HepG2 (cell line): ENCODE measurements at regions not wholly inside any gene's neighbourhood (a gene's known extent, or its start where the extent isn't known, plus 50 kb on each side); places are given as distances from the start of the nearest gene placed in this dataset.
A peak's percentile ranks its signal among the peaks of the same experiment; 100 is the strongest.

Experiments
- ATAC-seq: fragments of 200-7000 bp; cut with Tn5 transposase; 3 replicates; pipeline ENCODE4 v1.9.1; 2020; ENCODE audit warnings: mild to moderate bottlenecking, moderate library complexity
- BruUV-seq: library from RNA; stranded (reverse); fragments of 400-500 nt; replicated peaks from 2 replicates; lab custom pipeline; 2021; lab: Mats Ljungman, UMichigan
- CTCF ChIA-PET: fragments of 300-600 bp; formaldehyde crosslinking; extraction: SDS; loops from one replicate; lab custom pipeline; 2021; ENCODE audit warnings: low total read pairs, inconsistent platforms, low intra/inter-chr PET ratio; lab: Yijun Ruan, JAX
- POLR2A ChIA-PET: fragments of 350-600 bp; sonication (Branson Sonifier 250); formaldehyde crosslinking; loops from one replicate; lab custom pipeline; 2020; ENCODE audit warnings: antibody characterized with exemption, inconsistent platforms; lab: Yijun Ruan, JAX
- DNase-seq: peaks from one replicate; pipeline ENCODE4 v3.0.0-alpha.2; 2015; ENCODE audit warnings: low spot score
- FAIRE-seq: peaks from 3 replicates; lab custom pipeline; 2011; peaks lifted over from hg19 to GRCh38; lab: Jason Lieb, UNC
- H2AFZ ChIP-seq: one replicate; pipeline ENCODE4 v1.6.1; 2011; ENCODE audit warnings: low read length, inconsistent platforms
- H3K27ac ChIP-seq: fragments of 300-600 bp; 3 replicates; pipeline ENCODE4 v1.8.0; 2011; ENCODE audit warnings: mixed run types, mild to moderate bottlenecking, mixed read lengths, low read length, inconsistent platforms; ENCODE audit not compliant: insufficient read depth; ENCODE audit errors: extremely low read length
- H3K27me3 ChIP-seq, 2 experiments: fragments of 200-600 bp in 1 of 2; 2 replicates in 1 of 2; 3 replicates in 1 of 2; pipeline versions ENCODE4 v1.6.0 to v1.8.0; 2011; ENCODE audit warnings: low read length in 2 of 2, mild to moderate bottlenecking in 2 of 2, moderate library complexity in 2 of 2, inconsistent platforms in 1 of 2; ENCODE audit not compliant: insufficient read depth in 2 of 2, control insufficient read depth in 1 of 2
- H3K36me3 ChIP-seq, 2 experiments: fragments of 200-600 bp in 1 of 2; replicated peaks in 1 of 2; 2 replicates in 1 of 2; 3 replicates in 1 of 2; pipeline versions ENCODE4 v1.5.1 to v1.8.0; 2011; ENCODE audit warnings: low read length in 2 of 2, inconsistent platforms in 1 of 2; ENCODE audit not compliant: insufficient read depth in 2 of 2, control insufficient read depth in 1 of 2
- H3K4me1 ChIP-seq: 2 replicates; pipeline ENCODE4 v1.5.1; 2012; ENCODE audit warnings: low read length, inconsistent platforms; ENCODE audit not compliant: insufficient read depth
- H3K4me2 ChIP-seq: 2 replicates; pipeline ENCODE4 v1.6.0; 2011; ENCODE audit warnings: low read depth, low read length, inconsistent platforms
- H3K4me3 ChIP-seq, 3 experiments: fragments of 200-600 bp in 1 of 3; sonication (generic), shearing (Covaris generic) in 1 of 3; replicated peaks in 1 of 3; 2 replicates each; pipeline ENCODE4 v1.5.1; 2011 to 2016; ENCODE audit warnings: low read length in 3 of 3, inconsistent platforms in 2 of 3, low read depth in 2 of 3, mild to moderate bottlenecking in 2 of 3, control low read depth in 1 of 3, mixed read lengths in 1 of 3; ENCODE audit not compliant: insufficient read depth in 1 of 3
- H3K79me2 ChIP-seq: one replicate; pipeline ENCODE4 v1.6.1; 2011; ENCODE audit warnings: low read length, inconsistent platforms; ENCODE audit not compliant: insufficient read depth
- H3K9ac ChIP-seq: 2 replicates; pipeline ENCODE4 v1.6.0; 2011; ENCODE audit warnings: mild to moderate bottlenecking, low read depth, low read length, inconsistent platforms; ENCODE audit not compliant: insufficient read depth
- H3K9me3 ChIP-seq: 2 replicates; pipeline ENCODE4 v1.5.1; 2012; ENCODE audit warnings: mild to moderate bottlenecking, low read length
- H4K20me1 ChIP-seq: 2 replicates; pipeline ENCODE4 v1.6.0; 2011; ENCODE audit warnings: inconsistent platforms, mild to moderate bottlenecking, low read length, moderate library complexity; ENCODE audit not compliant: insufficient read depth
- E2F2 ChIP-seq: sonication (generic); formaldehyde crosslinking; IDR thresholded peaks from 2 replicates; pipeline ENCODE4 v1.4.0; 2020; ENCODE audit warnings: missing genetic modification reagents, borderline replicate concordance
- FOXJ3 ChIP-seq: sonication (generic); formaldehyde crosslinking; IDR thresholded peaks from 2 replicates; pipeline ENCODE4 v1.4.0; 2020; ENCODE audit warnings: missing genetic modification reagents, mild to moderate bottlenecking, borderline replicate concordance
- ISX ChIP-seq: sonication (generic); formaldehyde crosslinking; conservative IDR thresholded peaks from 2 replicates; pipeline ENCODE4 v1.5.0; 2020; ENCODE audit warnings: missing genetic modification reagents
- JUNB ChIP-seq: sonication (generic); formaldehyde crosslinking; IDR thresholded peaks from 2 replicates; pipeline ENCODE4 v1.8.0; 2022; ENCODE audit warnings: missing genetic modification reagents, mild to moderate bottlenecking, borderline replicate concordance
- MATR3 ChIP-seq: sonication (generic); formaldehyde crosslinking; IDR thresholded peaks from 2 replicates; pipeline ENCODE4 v1.4.0; 2020; ENCODE audit warnings: missing genetic modification reagents
- NFKBIZ ChIP-seq: IDR thresholded peaks from 2 replicates; pipeline ENCODE4 v1.6.1; 2018; ENCODE audit warnings: missing genetic modification reagents, missing compliant biosample characterization
- RAD21 ChIP-seq: fragments of 450-650 bp; formaldehyde crosslinking; IDR thresholded peaks from 2 replicates; pipeline ENCODE4 v1.5.0; 2020; ENCODE audit warnings: mild to moderate bottlenecking
- SMC3 ChIP-seq: IDR thresholded peaks from 2 replicates; pipeline ENCODE4 v1.6.1; 2011; ENCODE audit warnings: low read length, improper control_type of control experiment
- SOX5 ChIP-seq: IDR thresholded peaks from 2 replicates; pipeline ENCODE4 v1.6.1; 2016; ENCODE audit warnings: borderline replicate concordance
- STAG1 ChIP-seq: sonication (generic); formaldehyde crosslinking; IDR thresholded peaks from 2 replicates; pipeline ENCODE4 v1.4.0; 2020; ENCODE audit warnings: missing genetic modification reagents
- ZFP37 ChIP-seq: sonication (generic); formaldehyde crosslinking; IDR thresholded peaks from 2 replicates; pipeline ENCODE4 v1.4.0; 2020; ENCODE audit warnings: missing genetic modification reagents, borderline replicate concordance
- ZFP62 ChIP-seq: sonication (generic); formaldehyde crosslinking; IDR thresholded peaks from 2 replicates; pipeline ENCODE4 v1.4.0; 2020; ENCODE audit warnings: missing genetic modification reagents
- ZNF83 ChIP-seq: sonication (generic); formaldehyde crosslinking; IDR thresholded peaks from 2 replicates; pipeline ENCODE4 v1.4.0; 2020; ENCODE audit warnings: missing genetic modification reagents, mild to moderate bottlenecking, borderline replicate concordance
- WGBS: methylation state at CpG from one replicate; pipeline ENCODE4 v1.1.6; 2017; ENCODE audit warnings: low lambda C conversion rate; 5-methylcytosine and 5-hydroxymethylcytosine counted together
- in situ Hi-C: cut with HindIII; loops from 2 replicates; pipeline ENCODE4 v1.10.0; 2017; ENCODE audit warnings: low pct_unique_long_range_greater_than_20kb; ENCODE audit not compliant: extremely low pct_ligation_motif_present
- intact Hi-C: fragments of 100-400 bp; cut with micrococcal nuclease; formaldehyde crosslinking; loops from one replicate; pipeline ENCODE4 v1.10.0; 2022; ENCODE audit not compliant: unreplicated experiment
- TF ChIP-seq, protein P1 (sequence below): sonication (generic); formaldehyde crosslinking; IDR thresholded peaks from 2 replicates; pipeline ENCODE4 v1.5.0; 2020; ENCODE audit warnings: mild to moderate bottlenecking, missing genetic modification reagents, moderate library complexity

DNA sequence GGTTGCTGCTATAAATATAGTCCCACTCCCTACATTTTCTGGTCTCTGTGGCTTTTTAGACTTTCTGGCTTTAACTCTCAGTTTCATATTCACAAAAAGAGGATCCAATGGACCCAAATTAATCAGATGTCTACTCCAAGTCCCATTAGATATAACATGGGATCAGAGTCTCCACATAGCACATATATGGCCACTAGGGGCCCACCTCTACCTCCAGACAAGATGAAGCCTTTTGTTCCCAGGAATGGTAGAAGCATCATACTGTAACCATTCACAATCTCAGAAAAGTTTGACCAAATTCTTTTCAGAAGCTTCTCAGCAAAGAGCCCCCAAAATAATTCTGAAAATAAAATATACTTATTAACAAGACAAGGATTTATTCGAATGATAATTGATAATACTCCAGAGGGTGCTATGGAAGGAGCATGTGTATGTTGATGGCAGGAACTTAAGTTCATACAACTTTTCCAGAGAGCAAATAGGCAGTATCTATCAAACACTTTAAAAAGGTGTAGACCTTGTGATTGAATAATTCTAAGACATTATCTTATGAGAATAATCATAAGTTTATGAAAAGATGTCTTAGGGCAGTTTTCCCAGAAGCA is 382.3 kb upstream of the CRIM1 start:
- POLR2A ChIA-PET: no interaction called here
- FAIRE-seq: peak; percentile 62
- Histone ChIP-seq H3K36me3 (no peaks in the 10 kb centered on the region), H3K4me3 (no peak overlapping the region), H3K4me2 (no peak overlapping the region), H3K4me1 (no peaks in the 10 kb centered on the region), H3K9me3 (no peaks in the 10 kb centered on the region), H3K27ac (no peak overlapping the region), H3K9ac (no peak overlapping the region), H2AFZ (no peak overlapping the region), H4K20me1 (no peaks in the 10 kb centered on the region), H3K79me2 (no peaks in the 10 kb centered on the region), H3K27me3 (no peaks in the 10 kb centered on the region)
- 0% methylated on average over 1 of the region's 1 CpG for WGBS
- intact Hi-C loops (loop anchor here (1.0 to 10.0 kb wide), 5 partner anchors 349 to 700 kb away; no protein-coding TSS in a partner anchor), in situ Hi-C loops (loop anchor here (10.0 kb wide), 1 partner anchor 352 kb away; no protein-coding TSS in a partner anchor)
- peak; percentile 98 for ATAC-seq
- peak; percentile 46 for DNase-seq
- BruUV-seq: no TSS peak
- CTCF ChIA-PET: interaction anchor here (0.8 kb wide), 2 partner anchors 691 to 812 kb away, joined by 3 read pairs; no protein-coding TSS in a partner anchor
- peak; percentile 84 for TF ChIP-seq STAG1
- TF ChIP-seq, protein P1, sequence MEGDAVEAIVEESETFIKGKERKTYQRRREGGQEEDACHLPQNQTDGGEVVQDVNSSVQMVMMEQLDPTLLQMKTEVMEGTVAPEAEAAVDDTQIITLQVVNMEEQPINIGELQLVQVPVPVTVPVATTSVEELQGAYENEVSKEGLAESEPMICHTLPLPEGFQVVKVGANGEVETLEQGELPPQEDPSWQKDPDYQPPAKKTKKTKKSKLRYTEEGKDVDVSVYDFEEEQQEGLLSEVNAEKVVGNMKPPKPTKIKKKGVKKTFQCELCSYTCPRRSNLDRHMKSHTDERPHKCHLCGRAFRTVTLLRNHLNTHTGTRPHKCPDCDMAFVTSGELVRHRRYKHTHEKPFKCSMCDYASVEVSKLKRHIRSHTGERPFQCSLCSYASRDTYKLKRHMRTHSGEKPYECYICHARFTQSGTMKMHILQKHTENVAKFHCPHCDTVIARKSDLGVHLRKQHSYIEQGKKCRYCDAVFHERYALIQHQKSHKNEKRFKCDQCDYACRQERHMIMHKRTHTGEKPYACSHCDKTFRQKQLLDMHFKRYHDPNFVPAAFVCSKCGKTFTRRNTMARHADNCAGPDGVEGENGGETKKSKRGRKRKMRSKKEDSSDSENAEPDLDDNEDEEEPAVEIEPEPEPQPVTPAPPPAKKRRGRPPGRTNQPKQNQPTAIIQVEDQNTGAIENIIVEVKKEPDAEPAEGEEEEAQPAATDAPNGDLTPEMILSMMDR (CRISPR knock-in tag): peak; percentile 69
- no peak for TF ChIP-seq ISX
- peak; percentile 39 for TF ChIP-seq RAD21 (CRISPR knock-in tag)
- TF ChIP-seq SOX5 (CRISPR knock-in tag): no peak
- TF ChIP-seq SMC3: peak; percentile 41; the same call in 1 of the 2 replicates
- TF ChIP-seq, all 625 proteins: peak for 4

GRCh38 chr2:35963824-35964223 is 391.8 kb upstream of the CRIM1 start:
- no peak for ATAC-seq
- Histone ChIP-seq H3K27me3 (no peaks in the 10 kb centered on the region), H3K4me1 (no peaks in the 10 kb centered on the region), H3K9me3 (no peaks in the 10 kb centered on the region), H3K4me3 (no peak overlapping the region), H4K20me1 (no peaks in the 10 kb centered on the region), H3K36me3 (no peaks in the 10 kb centered on the region), H3K4me2 (no peak overlapping the region), H3K27ac (no peak overlapping the region), H3K79me2 (no peaks in the 10 kb centered on the region), H2AFZ (no peak overlapping the region), H3K9ac (no peak overlapping the region)
- in situ Hi-C loops (no loop called here), intact Hi-C loops (no loop called here)
- no peak for FAIRE-seq
- no peak for DNase-seq
- no TSS peak for BruUV-seq
- ChIA-PET POLR2A (no interaction called here), CTCF (no interaction called here)
- 5% methylated on average over 3 of the region's 3 CpGs for WGBS
- no peak for TF ChIP-seq ZFP62 (CRISPR knock-in tag)
- no peak for TF ChIP-seq ZNF83 (CRISPR knock-in tag)
- TF ChIP-seq, protein P1 (CRISPR knock-in tag): no peak
- no peak for TF ChIP-seq ZFP37 (CRISPR knock-in tag)
- TF ChIP-seq FOXJ3 (CRISPR knock-in tag): no peak
- TF ChIP-seq NFKBIZ (CRISPR knock-in tag): no peak
- TF ChIP-seq JUNB: no peak
- no peak for TF ChIP-seq MATR3
- no peak for TF ChIP-seq E2F2 (CRISPR knock-in tag)
